ENCODE measurements at regions not wholly inside any gene's neighbourhood (a gene's known extent, or its start where the extent isn't known, plus 50 kb on each side); places are given as distances from the start of the nearest gene placed in this dataset.

- POLR2A ChIA-PET, result no interaction called here
- CTCF ChIA-PET, result interaction anchor here (0.9 to 5.3 kb wide), 4 partner anchors 16 to 321 kb away, joined by 3 to 59 read pairs (median 4); partner anchors contain the start of gene FOXD2
Observed at GRCh38 chr1:47709019-47709871, 271.4 kb downstream of the FOXD2 start.

GRCh38 chr1:47709872-47710231, 272.0 kb downstream of the FOXD2 start:
- ChIA-PET CTCF (interaction anchor here (0.6 to 5.3 kb wide), 8 partner anchors 11 to 531 kb away, joined by 3 to 59 read pairs (median 4); partner anchors contain the start of gene FOXD2), POLR2A (no interaction called here)

GRCh38 chr1:47710329-47711071, 272.7 kb downstream of the FOXD2 start:
- POLR2A ChIA-PET, result no interaction called here
- CTCF ChIA-PET, result interaction anchor here (0.6 to 5.3 kb wide), 11 partner anchors 11 to 531 kb away, joined by 3 to 59 read pairs (median 4); partner anchors contain the start of gene FOXD2
